Activated naive CD4-positive, alpha-beta T cell treated with Interleukin-2 at 50 U/mL for 16 hours (primary cell): ENCODE measurements at regions not wholly inside any gene's neighbourhood (a gene's known extent, or its start where the extent isn't known, plus 50 kb on each side); places are given as distances from the start of the nearest gene placed in this dataset.
"Not testable (repeated sequence)": the region's sequence is repeated elsewhere in the genome, so short reads cannot be mapped to it uniquely, and the experiment has no call there.

Experiments
- DNase-seq: peaks from one replicate; pipeline ENCODE4 v3.0.0-alpha.2; 2020

DNA sequence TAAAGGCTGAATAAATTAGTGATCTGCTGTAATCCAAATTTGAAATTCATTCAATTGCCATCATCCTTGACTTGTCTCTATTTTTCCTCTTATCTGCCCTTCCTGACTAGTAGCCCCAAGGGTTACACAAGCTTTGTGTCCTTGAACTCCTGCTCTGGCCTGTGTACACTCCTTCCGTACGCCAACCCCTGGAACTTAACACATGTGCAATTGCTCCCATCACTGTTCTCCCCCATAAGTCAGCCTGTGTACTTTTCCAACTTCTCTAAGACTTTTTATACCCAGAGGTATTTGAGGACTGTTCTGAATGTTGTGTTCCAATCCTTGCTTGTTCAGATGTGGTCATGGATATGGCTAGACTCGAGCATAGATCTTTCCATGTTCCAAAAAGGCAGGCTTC lies 171.1 kb upstream of the G2E3 start:
- no peak for DNase-seq

DNA sequence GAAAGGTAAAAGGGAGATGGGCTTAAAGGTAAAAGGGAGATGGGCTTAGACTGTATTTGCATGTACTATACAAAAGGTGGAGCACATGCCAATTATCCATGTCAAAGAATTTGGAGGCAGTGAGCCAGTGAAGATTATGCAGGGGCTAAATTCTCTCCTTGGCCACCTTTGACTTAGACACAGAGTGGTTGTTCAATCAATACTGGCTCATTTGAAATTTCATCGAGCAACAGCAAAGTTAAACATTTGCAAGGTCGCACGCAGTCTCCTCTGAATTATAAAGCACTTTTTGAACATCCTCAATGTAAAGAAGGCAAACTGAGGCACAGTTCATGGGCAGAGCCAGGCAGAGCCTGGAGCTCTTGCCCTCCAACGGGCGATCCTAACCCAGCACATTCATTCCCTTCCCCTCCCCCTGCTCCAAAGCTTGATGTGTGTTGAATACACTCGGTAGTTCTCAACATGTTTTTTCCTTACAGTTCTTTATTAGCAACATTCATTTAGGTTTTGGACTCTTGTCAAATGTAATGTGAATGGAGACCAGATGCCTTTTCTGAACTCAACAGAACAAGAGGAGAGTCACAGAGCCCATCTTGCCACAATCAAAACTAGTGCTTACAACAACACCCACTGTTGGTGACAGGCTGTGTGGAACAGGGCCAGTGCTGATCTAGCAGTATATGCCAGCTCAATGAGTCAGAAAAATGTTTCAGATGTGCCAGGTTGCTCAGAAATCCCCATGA lies 169.7 kb upstream of the G2E3 start:
- no peak for DNase-seq

GRCh38 chr14:30389877-30390385 lies 169.0 kb upstream of the G2E3 start:
- DNase-seq: no peak

DNA sequence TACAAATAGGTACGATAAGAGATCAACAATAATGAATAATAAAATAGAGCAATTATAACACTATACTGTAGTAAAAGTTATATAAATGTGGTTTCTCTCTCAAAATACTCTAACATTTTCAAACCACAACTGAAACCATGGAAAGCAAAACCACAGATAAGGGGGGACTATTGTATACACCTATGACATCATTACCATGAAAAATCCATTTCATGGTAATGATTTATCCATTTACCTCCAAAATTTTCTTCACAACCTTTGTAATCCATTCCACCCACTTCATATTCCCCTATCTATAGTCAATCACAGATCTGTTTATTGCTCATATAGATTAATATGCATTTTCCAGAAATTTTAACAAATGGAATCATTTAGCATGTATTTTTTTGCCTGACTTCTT lies 163.9 kb upstream of the G2E3 start:
- DNase-seq: no peak

GRCh38 chr14:30402846-30403245 lies 156.1 kb upstream of the G2E3 start:
- no peak for DNase-seq

DNA sequence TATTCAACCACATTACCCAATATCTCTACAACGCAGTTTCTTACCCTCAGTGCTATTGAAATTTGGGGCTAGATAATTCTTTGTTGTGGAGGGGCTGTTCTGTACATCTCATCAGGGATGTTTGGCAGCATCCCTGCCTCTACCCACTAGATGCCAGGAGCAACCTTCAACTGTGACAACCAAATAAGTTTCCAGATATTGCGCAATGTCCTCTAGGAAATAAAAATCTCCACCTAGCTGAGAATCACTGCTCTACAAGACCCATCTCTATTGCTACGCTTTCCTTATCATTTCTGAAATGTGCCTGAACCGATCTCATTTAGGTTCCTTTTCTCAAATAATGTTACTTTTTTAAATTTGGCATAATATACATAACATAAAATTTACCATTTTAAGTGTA lies 155.2 kb upstream of the G2E3 start:
- no peak for DNase-seq

- not testable (repeated sequence) for DNase-seq
Observed at GRCh38 chr14:30409508-30410015, 149.4 kb upstream of the G2E3 start.

- DNase-seq: no peak
Observed at GRCh38 chr14:30410986-30411385, 148.0 kb upstream of the G2E3 start.

DNA sequence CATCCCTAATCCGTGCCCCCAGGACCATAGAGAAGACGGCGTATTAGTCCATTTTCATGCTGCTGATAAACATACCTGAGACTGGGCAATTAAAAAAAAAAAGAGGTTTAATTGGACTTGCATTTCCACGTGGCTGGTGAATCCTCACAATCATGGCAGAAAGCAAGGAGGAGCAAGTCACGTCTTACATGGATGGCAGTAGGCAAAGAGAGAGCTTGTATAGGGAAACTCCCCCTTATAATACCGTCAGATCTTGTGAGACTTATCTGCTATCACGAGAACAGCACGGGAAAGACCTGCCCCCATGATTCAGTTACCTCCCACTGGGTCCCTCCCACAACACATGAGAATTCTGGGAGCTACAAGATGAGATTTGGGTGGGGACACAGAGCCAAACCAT lies 145.8 kb upstream of the G2E3 start:
- DNase-seq: not testable (repeated sequence)

DNA sequence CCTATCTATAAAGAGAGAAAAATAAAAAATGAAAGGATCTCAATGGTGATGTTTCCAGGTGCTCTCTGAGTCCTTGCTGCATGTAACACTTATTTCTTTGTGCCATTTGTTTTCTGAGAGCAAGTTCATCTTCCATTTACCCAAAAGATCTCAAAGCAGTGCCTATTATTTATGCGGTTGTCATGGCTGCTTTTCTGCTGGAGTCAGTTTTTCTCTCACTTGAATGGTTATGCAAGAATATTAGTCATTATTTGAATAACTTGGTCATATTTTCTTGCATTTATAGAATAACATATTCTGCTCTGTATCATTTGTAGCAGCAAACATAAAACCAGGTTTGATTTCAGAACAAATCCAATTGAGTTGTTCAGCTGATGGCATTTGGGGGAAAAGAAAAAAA lies 141.8 kb upstream of the G2E3 start:
- no peak for DNase-seq

DNA sequence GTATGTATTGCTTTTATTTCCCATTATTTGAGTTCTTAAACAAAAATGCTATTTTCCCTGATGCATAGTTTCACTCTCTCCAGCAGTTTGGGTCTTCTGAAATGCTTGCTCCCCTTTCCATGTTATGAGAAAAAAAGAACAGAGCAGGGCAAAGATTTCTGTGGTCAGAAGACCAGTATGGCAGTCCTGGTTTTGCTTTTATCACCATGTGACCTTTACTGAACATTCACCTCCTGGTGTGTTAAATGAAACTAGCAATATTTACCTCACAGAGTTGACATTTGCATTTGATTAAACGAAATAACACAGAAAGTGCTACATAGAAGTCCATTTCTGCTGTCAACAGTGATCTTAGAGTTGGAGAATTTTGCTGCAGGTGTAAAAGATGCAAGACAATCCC lies 141.0 kb upstream of the G2E3 start:
- DNase-seq: no peak

DNA sequence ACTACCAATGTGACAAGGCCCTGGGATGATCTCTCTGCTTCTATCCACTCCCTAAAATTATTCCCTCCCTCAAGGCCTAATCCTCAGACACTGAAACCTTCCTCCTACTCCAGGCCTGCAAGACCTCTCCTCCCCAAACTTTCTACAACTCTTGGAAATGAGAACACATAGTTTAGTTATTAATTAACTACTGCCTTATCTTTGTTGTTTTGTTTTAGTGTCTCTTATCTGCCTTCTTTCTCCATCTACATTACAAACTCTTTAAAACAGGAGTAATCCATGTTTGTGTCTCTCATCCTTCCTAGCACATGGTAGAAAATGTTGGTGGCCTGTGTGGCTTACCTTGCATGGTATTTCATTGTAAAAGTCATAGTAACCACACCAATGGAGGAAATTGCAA lies 139.9 kb upstream of the G2E3 start:
- no peak for DNase-seq

DNA sequence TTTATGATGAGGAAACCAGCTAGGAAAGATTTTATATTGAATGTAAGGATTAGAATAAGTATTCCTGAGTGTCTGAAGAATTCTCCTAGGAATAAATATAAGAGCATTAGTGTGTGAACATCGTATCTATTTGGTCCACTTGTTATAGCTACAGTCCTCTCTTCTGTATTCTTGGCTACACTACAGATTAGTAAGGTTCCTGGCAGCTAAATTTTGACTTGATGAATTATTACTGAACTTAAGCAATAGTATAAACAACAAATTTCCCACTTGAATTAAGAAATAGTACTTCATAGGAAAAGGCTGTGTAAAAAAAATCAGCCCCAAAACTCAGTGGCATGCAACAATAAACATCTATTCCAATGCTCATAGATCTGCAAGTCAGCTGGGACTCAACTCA lies 138.4 kb upstream of the G2E3 start:
- DNase-seq: no peak

DNA sequence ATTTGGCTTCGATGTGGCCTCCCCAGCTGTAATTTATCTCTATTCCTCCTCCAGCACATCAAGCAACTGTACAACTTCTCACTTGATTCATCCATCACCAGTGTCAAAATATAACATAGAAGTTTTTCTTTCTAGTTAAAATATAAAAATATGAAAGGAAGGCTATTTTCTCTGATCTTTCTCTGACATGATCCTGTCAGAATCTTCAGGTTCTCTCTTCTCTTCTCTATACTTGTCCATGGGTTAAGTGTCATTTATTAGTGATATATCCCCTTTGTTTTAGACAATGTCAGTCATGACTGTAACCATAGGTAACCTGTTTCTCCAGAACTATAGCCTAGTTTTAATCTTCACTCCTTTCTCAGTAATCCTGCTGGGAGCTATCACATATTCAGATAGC lies 132.5 kb upstream of the G2E3 start:
- no peak for DNase-seq

DNA sequence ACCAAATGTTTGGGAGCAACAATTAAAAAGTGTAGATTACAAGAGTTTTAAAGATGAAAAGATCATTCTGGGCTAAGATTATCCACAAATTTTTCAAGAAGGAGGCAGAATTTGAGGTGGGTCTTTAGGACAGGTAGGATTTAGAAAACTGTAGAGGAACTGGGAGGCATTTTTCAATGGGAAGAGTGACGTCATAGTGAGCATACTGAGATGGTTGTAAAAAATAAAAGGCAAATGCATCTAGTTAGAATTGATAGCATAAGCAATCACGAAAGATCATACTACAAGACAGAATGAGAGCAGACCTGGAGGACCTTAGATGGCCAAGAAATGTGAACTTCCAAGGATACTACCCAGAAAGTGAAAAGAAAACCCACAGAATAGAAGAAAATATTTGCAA lies 131.6 kb upstream of the G2E3 start:
- DNase-seq: no peak

GRCh38 chr14:30427846-30428245 lies 131.1 kb upstream of the G2E3 start:
- DNase-seq: no peak

GRCh38 chr14:30431552-30431951 lies 127.4 kb upstream of the G2E3 start:
- DNase-seq: no peak

DNA sequence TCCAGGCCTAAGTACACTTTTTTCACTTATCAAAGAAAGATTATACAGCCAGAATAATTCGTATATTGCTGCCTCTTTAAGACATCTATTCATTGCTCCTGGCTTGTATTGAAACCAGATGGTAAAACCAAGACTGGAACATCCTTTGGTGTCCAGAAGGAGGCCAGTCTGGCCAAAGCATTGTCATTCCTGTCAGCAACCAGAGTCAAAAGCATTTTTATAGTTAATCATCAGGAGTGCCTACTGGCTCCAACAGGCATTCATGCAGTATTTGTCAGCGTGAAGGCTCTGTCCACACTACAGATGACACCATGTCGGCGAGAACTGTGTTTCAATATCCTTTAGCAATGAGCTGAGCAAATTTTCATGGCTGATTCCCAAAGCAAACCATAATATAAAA lies 118.0 kb upstream of the G2E3 start:
- no peak for DNase-seq

- DNase-seq: no peak
Observed at GRCh38 chr14:30443368-30444007, 115.5 kb upstream of the G2E3 start.

DNA sequence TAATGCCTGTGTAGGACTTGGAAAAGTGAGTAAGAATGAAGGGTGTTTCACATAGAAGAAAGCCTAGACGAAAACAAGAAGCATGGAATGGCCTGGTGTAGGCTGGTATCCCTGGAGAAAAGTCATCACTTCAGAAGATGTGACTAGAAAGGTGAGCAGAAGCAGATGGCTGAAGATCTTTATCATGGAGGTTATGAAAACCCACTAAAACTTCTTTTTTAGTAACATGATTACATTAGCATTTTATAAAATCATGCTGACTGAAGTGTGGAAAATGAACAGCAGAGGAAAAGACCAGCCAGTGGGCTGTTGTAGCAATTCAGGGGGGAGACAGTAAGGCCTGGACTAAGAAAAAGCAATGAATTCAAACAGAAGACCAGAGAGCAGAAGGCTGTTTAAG lies 114.5 kb upstream of the G2E3 start:
- DNase-seq: no peak

- DNase-seq: no peak
Observed at GRCh38 chr14:30445011-30445793, 113.8 kb upstream of the G2E3 start.

DNA sequence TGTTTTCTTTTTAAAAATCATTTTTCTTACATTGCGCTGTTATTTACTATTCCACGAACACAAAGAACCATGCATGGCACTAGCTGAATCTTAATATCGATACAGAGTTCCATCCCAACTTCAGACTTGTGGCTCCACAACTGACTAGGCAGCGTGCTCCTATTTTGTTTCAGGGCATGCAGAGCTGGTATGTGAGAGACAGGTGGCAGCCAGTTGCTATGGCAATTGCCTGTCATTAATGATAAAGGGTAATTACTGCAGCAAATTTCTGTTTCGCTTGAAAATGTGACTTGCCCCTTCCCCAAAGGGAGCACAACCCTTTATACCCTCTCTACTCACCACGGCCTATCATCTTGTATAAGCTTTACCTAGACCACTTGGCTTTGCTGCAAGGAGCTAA lies 113.1 kb upstream of the G2E3 start:
- DNase-seq: no peak

- DNase-seq: no peak
Observed at GRCh38 chr14:30450631-30451545, 108.1 kb upstream of the G2E3 start.
